HUES48 (cell line): ENCODE measurements at regions not wholly inside any gene's neighbourhood (a gene's known extent, or its start where the extent isn't known, plus 50 kb on each side); places are given as distances from the start of the nearest gene placed in this dataset.

Experiments
- H3K27ac ChIP-seq: one replicate; pipeline ENCODE4 v1.7.0; 2013; ENCODE audit warnings: low read depth, low read length, inconsistent platforms
- H3K27me3 ChIP-seq: 2 replicates; pipeline ENCODE4 v1.6.1; 2013; ENCODE audit warnings: mild to moderate bottlenecking, low read length; ENCODE audit not compliant: control insufficient read depth, insufficient read depth
- H3K36me3 ChIP-seq: 2 replicates; pipeline ENCODE4 v1.6.1; 2013; ENCODE audit warnings: low read length; ENCODE audit not compliant: control insufficient read depth, insufficient read depth
- H3K4me1 ChIP-seq: 2 replicates; pipeline ENCODE4 v1.6.1; 2013; ENCODE audit warnings: mild to moderate bottlenecking, low read length; ENCODE audit not compliant: control insufficient read depth, insufficient read depth
- H3K4me3 ChIP-seq: 2 replicates; pipeline ENCODE4 v1.5.1; 2013; ENCODE audit warnings: mild to moderate bottlenecking, low read depth, low read length
- H3K9ac ChIP-seq: 2 replicates; pipeline ENCODE4 v1.6.1; 2013; ENCODE audit warnings: mild to moderate bottlenecking, low read depth, low read length, moderate library complexity
- H3K9me3 ChIP-seq: 2 replicates; pipeline ENCODE4 v1.6.1; 2013; ENCODE audit warnings: low read length; ENCODE audit not compliant: control insufficient read depth, insufficient read depth

DNA sequence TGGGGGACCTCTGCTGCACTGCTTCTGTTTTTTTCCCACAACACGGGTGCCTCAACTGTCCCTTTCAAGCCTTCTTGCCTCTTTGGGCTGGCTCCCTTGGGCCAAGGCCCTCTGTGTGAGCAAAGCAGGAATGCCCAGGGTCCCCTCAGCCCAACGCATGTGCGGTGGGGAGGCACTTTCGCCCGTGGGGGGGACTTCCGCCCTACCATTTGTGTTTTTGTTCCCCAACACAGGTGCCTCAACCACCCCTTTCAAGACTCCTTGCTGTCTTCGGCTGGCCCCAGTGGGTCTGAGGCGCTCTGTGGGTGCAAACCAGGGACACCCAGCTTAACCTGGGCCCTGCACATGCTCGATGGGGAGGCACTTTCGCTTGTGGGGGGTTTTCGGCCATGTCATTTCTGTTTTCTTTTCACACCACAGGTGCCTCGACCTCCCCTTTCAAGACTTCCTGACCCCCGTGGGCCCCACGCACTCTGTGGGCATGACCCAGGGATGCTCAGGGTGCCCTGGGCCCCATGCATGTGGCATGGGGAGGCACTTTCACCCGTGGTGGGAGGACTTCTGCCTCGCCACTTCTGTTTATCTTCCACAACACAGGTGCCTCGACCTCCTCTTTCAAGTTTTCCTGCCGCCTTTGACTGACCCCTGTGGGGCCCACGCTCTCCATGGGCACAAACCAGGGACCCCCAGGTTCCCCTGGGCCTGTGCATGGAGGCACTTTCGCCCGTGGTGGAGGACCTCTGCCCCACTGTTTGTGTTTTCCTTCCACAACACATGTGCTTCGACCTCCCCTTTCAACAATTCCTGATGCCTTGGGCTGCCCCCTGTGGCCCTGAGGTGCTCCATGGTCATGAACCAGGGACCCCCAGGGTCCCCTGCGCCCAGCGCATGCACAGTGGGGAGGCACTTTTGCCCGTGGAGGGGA lies 365.7 kb downstream of the ALG10 start:
- no peak overlapping the region for H3K27ac ChIP-seq
- H3K36me3 ChIP-seq, result no peaks in the 10 kb centered on the region
- no peak overlapping the region for H3K9ac ChIP-seq
- H3K27me3 ChIP-seq, result no peaks in the 10 kb centered on the region
- no peak overlapping the region for H3K4me3 ChIP-seq
- no peaks in the 10 kb centered on the region for H3K4me1 ChIP-seq
- H3K9me3 ChIP-seq, result peaks cover 99% of the 10 kb centered on the region

DNA sequence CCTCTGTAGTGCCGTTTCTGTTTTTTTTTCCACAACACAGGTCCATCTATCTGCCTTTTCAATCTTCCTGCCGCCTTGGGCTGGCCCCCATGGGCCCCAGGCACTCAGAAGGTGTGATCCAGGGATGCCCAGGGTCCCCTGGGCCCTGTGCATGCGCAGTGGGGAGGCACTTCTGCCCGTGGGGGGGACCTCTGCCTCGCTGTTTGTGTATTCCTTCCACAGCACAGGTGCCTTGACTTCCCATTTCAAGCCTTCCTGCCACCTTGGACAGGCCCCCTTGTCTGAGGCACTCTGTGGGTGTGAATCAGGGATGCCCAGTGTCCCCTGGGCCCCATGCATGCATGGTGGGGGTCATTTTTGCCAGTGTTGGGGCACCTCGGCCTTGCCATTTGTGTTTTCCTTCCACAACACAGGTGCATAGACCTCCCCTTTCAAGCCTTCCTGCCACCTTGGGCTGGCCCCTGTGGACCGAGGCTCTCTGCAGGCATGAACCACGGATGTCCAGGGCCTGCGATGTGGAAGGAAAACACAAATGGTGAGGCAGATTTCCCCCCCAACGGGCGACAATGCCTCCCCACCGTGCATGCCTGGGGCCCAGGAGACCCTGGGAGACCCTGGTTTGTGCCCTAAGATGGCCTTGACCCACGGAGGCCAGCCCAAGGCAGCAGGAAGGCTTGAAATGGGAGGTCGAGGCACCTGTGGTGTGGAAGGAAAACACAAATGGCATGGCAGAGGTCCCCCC lies 366.5 kb downstream of the ALG10 start:
- peaks cover 99% of the 10 kb centered on the region for H3K9me3 ChIP-seq
- H3K4me3 ChIP-seq, result no peak overlapping the region; the same call in 1 of the 2 replicates
- H3K4me1 ChIP-seq, result no peaks in the 10 kb centered on the region
- H3K36me3 ChIP-seq, result no peaks in the 10 kb centered on the region
- no peak overlapping the region for H3K27ac ChIP-seq
- H3K9ac ChIP-seq, result no peak overlapping the region
- H3K27me3 ChIP-seq, result no peaks in the 10 kb centered on the region

DNA sequence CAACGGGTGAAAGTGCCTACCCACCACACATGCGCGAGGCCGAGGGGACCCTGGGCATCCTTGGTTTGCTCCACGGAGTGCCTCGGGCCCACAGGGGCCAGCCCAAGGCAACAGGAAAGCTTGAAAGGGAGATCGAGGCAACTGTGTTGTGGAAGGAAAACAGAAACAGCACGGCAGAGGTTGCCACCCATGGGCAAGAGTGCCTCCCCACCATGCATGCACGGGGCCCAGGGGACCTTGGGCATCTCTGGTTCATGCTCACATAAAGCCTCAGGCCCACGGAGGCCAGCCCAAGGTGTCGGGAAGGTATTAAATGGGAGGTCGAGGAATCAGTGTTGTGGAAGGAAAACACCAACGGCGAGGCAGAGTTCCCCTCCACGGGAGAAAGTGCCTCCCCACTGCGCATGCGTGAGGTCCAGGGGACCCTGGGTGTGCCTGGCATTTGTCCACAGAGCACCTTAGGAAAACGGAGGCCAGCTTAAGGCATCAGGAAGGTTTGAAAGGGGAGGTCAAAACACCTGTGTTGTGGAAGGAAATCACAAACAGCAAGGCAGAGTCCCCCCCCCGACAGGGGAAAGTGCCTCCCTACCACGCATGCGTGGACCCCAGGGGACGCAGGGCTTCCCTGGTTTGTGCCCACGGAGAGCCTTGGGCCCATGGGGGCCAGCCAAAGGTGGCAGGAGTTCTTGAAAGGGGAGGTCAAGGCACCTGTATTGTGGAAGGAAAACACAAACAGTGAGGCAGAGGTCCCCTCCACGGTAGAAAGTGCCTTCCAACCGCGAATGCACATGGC lies 367.3 kb downstream of the ALG10 start:
- no peak overlapping the region; the same call in 1 of the 2 replicates for H3K4me3 ChIP-seq
- H3K9me3 ChIP-seq, result peaks cover 99% of the 10 kb centered on the region

DNA sequence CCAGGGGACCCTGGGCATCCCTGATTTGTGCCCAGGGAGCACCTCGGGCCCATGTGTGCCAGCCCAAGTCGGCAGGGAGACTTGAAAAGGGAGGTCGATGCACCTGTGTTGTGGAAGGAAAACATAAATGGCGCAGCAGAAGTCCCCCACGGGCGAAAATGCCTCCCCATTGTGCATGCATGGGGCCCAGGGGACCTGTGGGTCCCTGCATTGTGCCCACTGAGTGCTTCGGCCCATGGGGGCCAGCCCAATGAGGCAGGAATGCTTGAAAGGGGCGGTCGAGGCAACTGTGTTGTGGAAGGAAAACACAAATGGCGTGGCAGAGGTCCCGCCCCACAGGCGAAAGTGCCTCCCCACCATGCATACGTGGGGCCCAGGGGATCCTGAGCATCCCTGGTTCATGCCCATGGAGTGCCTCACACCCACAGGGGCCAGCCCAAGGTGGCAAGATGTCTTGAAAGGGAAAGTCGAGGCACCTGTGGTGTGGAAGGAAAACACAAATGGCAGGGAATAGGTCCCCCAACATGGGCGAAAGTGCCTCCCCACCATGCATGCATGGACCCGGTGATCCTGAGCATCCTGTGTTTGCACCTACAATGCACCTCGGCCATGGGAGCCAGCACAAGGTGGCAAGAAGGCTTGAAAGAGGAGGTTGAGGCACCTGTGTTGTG lies 368.0 kb downstream of the ALG10 start:
- Histone ChIP-seq H3K27me3 (no peaks in the 10 kb centered on the region), H3K9me3 (peaks cover 99% of the 10 kb centered on the region), H3K27ac (no peak overlapping the region), H3K36me3 (no peaks in the 10 kb centered on the region), H3K9ac (no peak overlapping the region), H3K4me1 (no peaks in the 10 kb centered on the region), H3K4me3 (no peak overlapping the region)

More for the DNA sequence above, 367.3 kb downstream of the ALG10 start:
- H3K36me3 ChIP-seq, result no peaks in the 10 kb centered on the region
- H3K27ac ChIP-seq, result no peak overlapping the region
- no peaks in the 10 kb centered on the region for H3K27me3 ChIP-seq
- H3K9ac ChIP-seq, result no peak overlapping the region
- H3K4me1 ChIP-seq, result no peaks in the 10 kb centered on the region

DNA sequence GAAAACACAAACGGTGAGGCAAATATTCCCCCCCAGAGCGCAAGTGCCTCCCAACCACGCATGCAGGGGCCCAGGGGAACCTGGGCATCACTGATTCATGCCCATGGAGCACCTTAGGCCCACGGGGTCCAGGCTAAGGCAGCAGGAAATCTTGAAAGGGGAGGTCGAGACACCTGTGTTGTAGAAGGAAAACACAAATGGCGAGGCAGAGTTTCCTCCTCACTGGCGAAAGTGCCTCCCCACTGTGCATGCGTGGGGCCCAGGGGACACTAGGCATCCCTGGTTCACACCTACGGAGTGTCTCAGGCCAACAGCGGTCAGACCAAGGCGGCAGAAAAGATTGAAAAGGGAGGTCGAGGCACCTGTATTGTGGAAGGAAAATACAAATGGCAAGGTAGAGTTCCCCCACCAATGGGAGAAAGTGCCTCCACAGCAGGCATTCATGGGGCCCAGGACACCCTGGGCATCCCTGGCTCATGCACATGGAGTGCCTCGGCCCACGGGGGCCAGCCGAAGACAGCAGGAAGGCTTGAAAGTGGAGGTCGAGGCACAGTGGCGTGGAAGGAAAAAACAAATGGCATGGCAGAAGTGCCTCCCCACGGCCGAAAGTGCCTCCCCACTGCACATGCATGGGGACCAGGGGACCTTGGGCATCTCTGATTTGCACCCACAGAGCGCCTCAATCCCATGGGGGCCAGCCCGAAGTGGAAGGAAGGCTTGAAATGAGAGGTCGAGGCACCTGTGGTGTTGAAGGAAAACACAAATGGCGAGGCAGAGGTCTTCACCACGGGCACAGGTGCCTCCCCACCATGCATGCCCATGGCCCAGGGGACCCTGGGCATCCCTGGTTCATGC lies 368.8 kb downstream of the ALG10 start:
- Histone ChIP-seq H3K27ac (no peak overlapping the region), H3K4me3 (no peak overlapping the region), H3K36me3 (no peaks in the 10 kb centered on the region), H3K27me3 (no peaks in the 10 kb centered on the region), H3K9me3 (peaks cover 99% of the 10 kb centered on the region), H3K9ac (no peak overlapping the region), H3K4me1 (no peaks in the 10 kb centered on the region)

DNA sequence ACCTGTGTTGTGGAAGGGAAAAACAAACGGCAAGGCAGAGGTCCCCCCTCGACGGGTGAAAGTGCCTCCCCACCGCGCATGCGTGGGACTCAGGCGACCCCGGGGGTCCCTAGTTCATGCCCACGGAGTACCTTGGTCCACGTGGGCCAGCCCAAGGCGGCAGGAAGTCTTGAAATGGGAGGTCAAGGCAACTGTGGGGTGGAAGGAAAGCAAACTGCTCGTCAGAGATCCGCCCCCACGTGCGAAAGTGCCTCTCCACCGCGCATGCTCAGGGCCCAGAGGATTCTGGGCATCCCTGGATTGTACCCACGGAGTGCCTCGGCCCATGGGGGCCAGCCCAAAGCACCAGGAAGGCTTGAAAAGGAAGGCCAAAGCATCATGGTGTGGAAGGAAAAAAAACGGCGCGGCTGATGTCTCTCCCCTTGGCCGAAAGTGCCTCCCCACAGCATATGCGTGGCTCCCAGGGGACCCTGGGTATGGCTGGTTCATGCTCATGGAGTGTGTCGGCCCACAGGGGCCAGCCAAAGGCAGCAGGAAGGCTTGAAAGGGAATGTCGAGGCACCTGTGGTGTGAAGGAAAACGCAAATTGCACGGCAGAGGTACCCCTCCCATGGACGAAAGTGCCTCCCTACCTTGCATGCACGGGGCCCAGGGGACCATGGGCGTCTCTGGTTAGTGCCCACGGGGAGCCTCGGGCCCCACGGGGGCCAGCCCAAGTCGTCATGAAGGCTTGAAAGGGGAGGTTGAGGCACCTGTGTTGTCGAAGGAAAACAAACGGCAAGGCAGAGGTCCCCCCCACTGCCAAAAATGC lies 369.7 kb downstream of the ALG10 start:
- H3K4me3 ChIP-seq, result no peak overlapping the region; the same call in 1 of the 2 replicates
- no peaks in the 10 kb centered on the region for H3K27me3 ChIP-seq
- H3K4me1 ChIP-seq, result no peaks in the 10 kb centered on the region
- no peaks in the 10 kb centered on the region for H3K36me3 ChIP-seq
- H3K9me3 ChIP-seq, result peaks cover 99% of the 10 kb centered on the region
- no peak overlapping the region for H3K9ac ChIP-seq
- no peak overlapping the region for H3K27ac ChIP-seq

DNA sequence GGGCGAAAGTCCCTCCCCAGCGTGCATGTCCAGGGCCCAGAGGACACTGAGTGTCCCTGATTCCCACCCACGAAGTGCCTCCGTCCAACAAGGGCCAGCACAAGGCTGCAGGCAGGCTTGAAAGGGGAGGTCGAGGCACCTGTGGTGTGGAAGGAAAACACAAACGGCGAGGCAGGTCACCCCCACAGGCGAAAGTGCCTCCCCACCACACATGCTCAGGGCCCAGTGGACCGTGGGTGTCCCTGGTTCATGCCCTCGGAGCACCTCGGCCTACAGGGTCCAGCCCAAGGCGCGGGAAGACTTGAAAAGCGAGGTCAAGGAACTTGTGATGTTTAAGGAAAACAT lies 370.4 kb downstream of the ALG10 start:
- H3K9me3 ChIP-seq, result peaks cover 99% of the 10 kb centered on the region
- H3K9ac ChIP-seq, result no peak overlapping the region
- H3K4me3 ChIP-seq, result no peak overlapping the region
- no peaks in the 10 kb centered on the region for H3K36me3 ChIP-seq
- H3K4me1 ChIP-seq, result no peaks in the 10 kb centered on the region
- H3K27ac ChIP-seq, result no peak overlapping the region
- no peaks in the 10 kb centered on the region for H3K27me3 ChIP-seq

DNA sequence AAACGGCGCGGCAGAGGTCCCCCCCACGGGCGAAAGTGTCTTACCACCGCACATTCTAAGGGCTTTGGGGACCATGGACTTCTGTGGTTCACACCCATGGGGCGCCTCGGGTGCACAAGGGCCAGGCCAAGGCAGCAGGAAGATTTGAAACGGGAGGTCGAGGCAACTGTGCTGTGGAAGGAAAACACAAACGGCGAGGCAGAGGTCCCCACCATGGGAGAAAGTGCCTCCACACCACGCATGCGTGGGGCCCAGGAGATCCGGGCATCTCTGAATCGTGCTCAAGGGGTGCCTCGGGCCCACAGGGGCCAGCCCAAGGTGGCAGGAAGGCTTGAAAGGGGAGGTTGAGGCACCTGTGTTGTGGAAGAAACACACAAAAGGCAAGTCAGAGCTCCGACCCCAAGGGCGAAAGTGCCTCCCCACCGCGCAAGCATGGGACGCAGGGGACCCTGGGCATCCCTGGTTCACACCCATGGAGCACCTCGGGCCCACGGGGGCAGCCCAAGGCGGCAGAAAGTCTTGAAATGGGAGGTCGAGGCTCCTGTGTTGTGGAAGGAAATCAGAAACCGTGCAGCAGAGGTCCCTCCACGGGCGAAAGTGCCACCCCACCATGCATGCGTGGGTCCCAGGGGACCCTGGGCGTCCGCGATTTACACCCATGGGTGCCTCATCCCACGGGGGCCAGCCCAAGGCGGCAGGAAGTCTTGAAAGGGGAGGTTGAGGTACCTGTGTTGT lies 371.0 kb downstream of the ALG10 start:
- Histone ChIP-seq H3K9ac (no peak overlapping the region), H3K4me3 (no peak overlapping the region), H3K27ac (no peak overlapping the region), H3K4me1 (no peaks in the 10 kb centered on the region), H3K36me3 (no peaks in the 10 kb centered on the region), H3K27me3 (no peaks in the 10 kb centered on the region), H3K9me3 (peaks cover 99% of the 10 kb centered on the region)

DNA sequence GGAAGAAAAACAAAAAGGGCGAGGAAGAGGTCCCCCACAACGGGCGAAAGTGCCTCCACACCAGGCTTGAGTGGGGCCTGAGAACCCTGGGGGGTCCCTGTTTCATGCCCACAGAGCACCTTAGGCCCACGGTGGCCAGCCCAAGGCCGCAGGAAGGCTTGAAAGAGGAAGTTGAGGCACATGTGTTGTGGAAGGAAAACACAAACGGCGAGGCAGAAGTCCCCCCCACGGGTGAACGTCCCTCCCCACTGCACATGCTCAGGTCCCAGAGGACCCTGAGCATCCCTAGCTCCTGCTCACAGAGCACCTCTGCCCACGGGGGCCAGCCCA lies 371.5 kb downstream of the ALG10 start:
- H3K27me3 ChIP-seq, result no peaks in the 10 kb centered on the region
- H3K4me1 ChIP-seq, result no peaks in the 10 kb centered on the region
- no peak overlapping the region for H3K27ac ChIP-seq
- peaks cover 99% of the 10 kb centered on the region for H3K9me3 ChIP-seq
- H3K4me3 ChIP-seq, result no peak overlapping the region
- no peaks in the 10 kb centered on the region for H3K36me3 ChIP-seq
- H3K9ac ChIP-seq, result no peak overlapping the region
